Gastrocnemius medialis (tissue), 4 donors: ENCODE measurements at regions not wholly inside any gene's neighbourhood (a gene's known extent, or its start where the extent isn't known, plus 50 kb on each side); places are given as distances from the start of the nearest gene placed in this dataset.

Source experiments
- POLR2A ChIP-seq, 2 donors: fragments of 450-650 bp; IDR thresholded peaks; one replicate each; pipeline ENCODE4 v1.6.1; 2017; ENCODE audit warnings: antibody characterized with exemption in 2 of 2, mild to moderate bottlenecking in 2 of 2, moderate library complexity in 2 of 2
- TF ChIP-seq, protein P1 (sequence below), 5 experiments: fragments of 450-650 bp in 3 of 5; fragments of 200-600 bp in 2 of 5; sonication (generic) in 2 of 5; IDR thresholded peaks in 4 of 5; conservative IDR thresholded peaks in 1 of 5; 1 replicate in 4 of 5; 2 replicates in 1 of 5; pipeline ENCODE4 v1.5.1; 2016 to 2019; ENCODE audit warnings: antibody characterized with exemption in 5 of 5, mild to moderate bottlenecking in 3 of 5, moderate library complexity in 3 of 5

GRCh38 chr10:2831509-2831908 lies 235.8 kb upstream of the PFKP start:
- TF ChIP-seq, protein P1, sequence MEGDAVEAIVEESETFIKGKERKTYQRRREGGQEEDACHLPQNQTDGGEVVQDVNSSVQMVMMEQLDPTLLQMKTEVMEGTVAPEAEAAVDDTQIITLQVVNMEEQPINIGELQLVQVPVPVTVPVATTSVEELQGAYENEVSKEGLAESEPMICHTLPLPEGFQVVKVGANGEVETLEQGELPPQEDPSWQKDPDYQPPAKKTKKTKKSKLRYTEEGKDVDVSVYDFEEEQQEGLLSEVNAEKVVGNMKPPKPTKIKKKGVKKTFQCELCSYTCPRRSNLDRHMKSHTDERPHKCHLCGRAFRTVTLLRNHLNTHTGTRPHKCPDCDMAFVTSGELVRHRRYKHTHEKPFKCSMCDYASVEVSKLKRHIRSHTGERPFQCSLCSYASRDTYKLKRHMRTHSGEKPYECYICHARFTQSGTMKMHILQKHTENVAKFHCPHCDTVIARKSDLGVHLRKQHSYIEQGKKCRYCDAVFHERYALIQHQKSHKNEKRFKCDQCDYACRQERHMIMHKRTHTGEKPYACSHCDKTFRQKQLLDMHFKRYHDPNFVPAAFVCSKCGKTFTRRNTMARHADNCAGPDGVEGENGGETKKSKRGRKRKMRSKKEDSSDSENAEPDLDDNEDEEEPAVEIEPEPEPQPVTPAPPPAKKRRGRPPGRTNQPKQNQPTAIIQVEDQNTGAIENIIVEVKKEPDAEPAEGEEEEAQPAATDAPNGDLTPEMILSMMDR (IDR thresholded peaks at IDR 0.05 in 4 of 5, conservative IDR thresholded peaks at IDR 0.05 in 1 of 5), result no peak
- TF ChIP-seq POLR2A (IDR thresholded peaks at IDR 0.05), result no peak
